ENCODE measurements at regions not wholly inside any gene's neighbourhood (a gene's known extent, or its start where the extent isn't known, plus 50 kb on each side); places are given as distances from the start of the nearest gene placed in this dataset.

GRCh38 chr3:115284980-115285379 is 137.9 kb upstream of the ZBTB20 start:
- no peak overlapping the region for H3K4me3 ChIP-seq (ENCODE audit: low read depth, low read length)
- in situ Hi-C loops (cut with HindIII; ENCODE audit: low sequenced_read_pairs), result no loop called here
- TF ChIP-seq, protein P1, sequence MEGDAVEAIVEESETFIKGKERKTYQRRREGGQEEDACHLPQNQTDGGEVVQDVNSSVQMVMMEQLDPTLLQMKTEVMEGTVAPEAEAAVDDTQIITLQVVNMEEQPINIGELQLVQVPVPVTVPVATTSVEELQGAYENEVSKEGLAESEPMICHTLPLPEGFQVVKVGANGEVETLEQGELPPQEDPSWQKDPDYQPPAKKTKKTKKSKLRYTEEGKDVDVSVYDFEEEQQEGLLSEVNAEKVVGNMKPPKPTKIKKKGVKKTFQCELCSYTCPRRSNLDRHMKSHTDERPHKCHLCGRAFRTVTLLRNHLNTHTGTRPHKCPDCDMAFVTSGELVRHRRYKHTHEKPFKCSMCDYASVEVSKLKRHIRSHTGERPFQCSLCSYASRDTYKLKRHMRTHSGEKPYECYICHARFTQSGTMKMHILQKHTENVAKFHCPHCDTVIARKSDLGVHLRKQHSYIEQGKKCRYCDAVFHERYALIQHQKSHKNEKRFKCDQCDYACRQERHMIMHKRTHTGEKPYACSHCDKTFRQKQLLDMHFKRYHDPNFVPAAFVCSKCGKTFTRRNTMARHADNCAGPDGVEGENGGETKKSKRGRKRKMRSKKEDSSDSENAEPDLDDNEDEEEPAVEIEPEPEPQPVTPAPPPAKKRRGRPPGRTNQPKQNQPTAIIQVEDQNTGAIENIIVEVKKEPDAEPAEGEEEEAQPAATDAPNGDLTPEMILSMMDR (IDR thresholded peaks at IDR 0.05; ENCODE audit: low read depth, low read length, missing control alignments), result no peak
- DNase-seq (ENCODE audit: low read depth), result no peak

- H3K4me3 ChIP-seq (ENCODE audit: low read depth, low read length), result no peak overlapping the region
- in situ Hi-C loops (cut with HindIII; ENCODE audit: low sequenced_read_pairs), result no loop called here
- TF ChIP-seq, protein P1 (IDR thresholded peaks at IDR 0.05; ENCODE audit: low read depth, low read length, missing control alignments), result no peak
- DNase-seq (ENCODE audit: low read depth), result no peak
Measured at GRCh38 chr3:115286529-115287197, 139.6 kb upstream of the ZBTB20 start.

- in situ Hi-C loops (cut with HindIII; ENCODE audit: low sequenced_read_pairs), result no loop called here
- TF ChIP-seq, protein P1 (IDR thresholded peaks at IDR 0.05; ENCODE audit: low read depth, low read length, missing control alignments), result no peak
- no peak for DNase-seq (ENCODE audit: low read depth)
- H3K4me3 ChIP-seq (ENCODE audit: low read depth, low read length), result no peak overlapping the region
Measured at GRCh38 chr3:115287198-115287597, 140.1 kb upstream of the ZBTB20 start.

DNA sequence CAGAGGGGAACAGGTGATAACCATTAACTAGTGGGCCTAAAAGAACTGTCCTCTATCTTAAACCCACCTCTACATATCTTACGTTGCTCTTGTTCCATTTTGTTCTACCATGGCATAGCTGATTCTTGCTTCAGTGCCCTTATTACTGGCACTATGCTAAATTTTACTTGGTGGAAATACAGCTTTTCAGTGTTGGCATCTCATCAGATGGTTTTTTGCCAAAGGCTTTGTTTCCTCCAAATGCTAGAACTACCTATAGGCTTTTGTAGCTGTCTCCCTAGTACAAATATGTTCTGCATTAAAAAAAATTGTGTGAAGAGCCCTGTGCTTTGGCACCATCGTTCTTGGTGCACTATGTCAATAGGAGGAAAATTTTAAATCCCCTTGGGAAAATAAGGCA is 145.0 kb upstream of the ZBTB20 start:
- TF ChIP-seq, protein P1 (IDR thresholded peaks at IDR 0.05; ENCODE audit: low read depth, low read length, missing control alignments), result no peak
- in situ Hi-C loops (cut with HindIII; ENCODE audit: low sequenced_read_pairs), result no loop called here
- DNase-seq (ENCODE audit: low read depth), result no peak
- no peak overlapping the region for H3K4me3 ChIP-seq (ENCODE audit: low read depth, low read length)

- TF ChIP-seq, protein P1 (IDR thresholded peaks at IDR 0.05; ENCODE audit: low read depth, low read length, missing control alignments), result no peak
Measured at GRCh38 chr3:115292677-115293165, 145.6 kb upstream of the ZBTB20 start.

GRCh38 chr3:115293321-115293720 is 146.2 kb upstream of the ZBTB20 start:
- DNase-seq (ENCODE audit: low read depth), result no peak
- in situ Hi-C loops (cut with HindIII; ENCODE audit: low sequenced_read_pairs), result no loop called here
- TF ChIP-seq, protein P1 (IDR thresholded peaks at IDR 0.05; ENCODE audit: low read depth, low read length, missing control alignments), result no peak
- no peak overlapping the region for H3K4me3 ChIP-seq (ENCODE audit: low read depth, low read length)

More at GRCh38 chr3:115292677-115293165, 145.6 kb upstream of the ZBTB20 start:
- no peak overlapping the region for H3K4me3 ChIP-seq (ENCODE audit: low read depth, low read length)
- no peak for DNase-seq (ENCODE audit: low read depth)
- in situ Hi-C loops (cut with HindIII; ENCODE audit: low sequenced_read_pairs), result no loop called here
